ENCODE measurements at regions not wholly inside any gene's neighbourhood (a gene's known extent, or its start where the extent isn't known, plus 50 kb on each side); places are given as distances from the start of the nearest gene placed in this dataset. TPM values are rescaled to one million over a fixed set of nuclear protein-coding genes. Genes with fewer than 3 reads are reported as not detected.

DNA sequence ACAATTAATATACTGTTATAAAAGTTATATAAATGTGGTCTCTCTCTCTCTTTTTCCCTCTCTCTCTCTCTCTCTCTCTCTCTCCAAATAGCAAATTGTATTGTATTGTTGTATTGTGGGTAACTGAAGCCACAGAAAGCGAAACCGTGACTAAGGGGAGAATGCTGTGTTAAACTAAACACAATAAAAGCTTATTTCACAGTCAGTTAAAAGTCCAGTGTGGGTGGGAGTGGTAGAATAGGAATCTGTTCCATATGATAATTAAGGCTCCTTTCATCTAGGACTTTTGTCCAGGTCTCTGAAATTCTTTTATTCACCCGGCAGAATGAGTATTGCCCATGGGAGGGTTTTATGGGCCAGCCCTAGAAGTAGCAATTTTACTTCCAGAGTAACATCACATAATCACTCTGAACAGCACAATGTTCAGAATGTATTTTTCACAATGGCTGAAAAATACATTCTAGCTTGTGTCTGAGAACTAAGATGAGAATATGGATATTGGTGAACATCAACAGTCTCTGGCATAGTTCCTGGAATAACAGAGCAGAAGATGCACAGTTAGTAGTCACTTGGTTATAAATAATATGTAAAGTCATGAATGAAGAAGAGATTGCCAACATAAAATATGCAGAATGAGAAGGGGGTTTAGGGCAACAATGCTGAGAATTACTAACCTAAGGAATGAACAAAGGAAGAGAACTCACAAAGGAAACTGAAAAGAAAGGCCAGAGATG, 399.1 kb downstream of the PLCL1 start:
- H3K4me1 ChIP-seq (ENCODE audit: control insufficient read depth in 4 of 4, insufficient read depth in 4 of 4, low read length in 3 of 4) = no peaks in the 10 kb centered on the region
- H3K36me3 ChIP-seq (ENCODE audit: control insufficient read depth in 4 of 4, insufficient read depth in 3 of 4, low read depth in 1 of 4, low read length in 3 of 4) = no peaks in the 10 kb centered on the region
- TF ChIP-seq, protein P1, sequence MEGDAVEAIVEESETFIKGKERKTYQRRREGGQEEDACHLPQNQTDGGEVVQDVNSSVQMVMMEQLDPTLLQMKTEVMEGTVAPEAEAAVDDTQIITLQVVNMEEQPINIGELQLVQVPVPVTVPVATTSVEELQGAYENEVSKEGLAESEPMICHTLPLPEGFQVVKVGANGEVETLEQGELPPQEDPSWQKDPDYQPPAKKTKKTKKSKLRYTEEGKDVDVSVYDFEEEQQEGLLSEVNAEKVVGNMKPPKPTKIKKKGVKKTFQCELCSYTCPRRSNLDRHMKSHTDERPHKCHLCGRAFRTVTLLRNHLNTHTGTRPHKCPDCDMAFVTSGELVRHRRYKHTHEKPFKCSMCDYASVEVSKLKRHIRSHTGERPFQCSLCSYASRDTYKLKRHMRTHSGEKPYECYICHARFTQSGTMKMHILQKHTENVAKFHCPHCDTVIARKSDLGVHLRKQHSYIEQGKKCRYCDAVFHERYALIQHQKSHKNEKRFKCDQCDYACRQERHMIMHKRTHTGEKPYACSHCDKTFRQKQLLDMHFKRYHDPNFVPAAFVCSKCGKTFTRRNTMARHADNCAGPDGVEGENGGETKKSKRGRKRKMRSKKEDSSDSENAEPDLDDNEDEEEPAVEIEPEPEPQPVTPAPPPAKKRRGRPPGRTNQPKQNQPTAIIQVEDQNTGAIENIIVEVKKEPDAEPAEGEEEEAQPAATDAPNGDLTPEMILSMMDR (IDR thresholded peaks at IDR 0.05; ENCODE audit: low read depth, low read length, missing input control) = no peak
- TF ChIP-seq, protein P2, sequence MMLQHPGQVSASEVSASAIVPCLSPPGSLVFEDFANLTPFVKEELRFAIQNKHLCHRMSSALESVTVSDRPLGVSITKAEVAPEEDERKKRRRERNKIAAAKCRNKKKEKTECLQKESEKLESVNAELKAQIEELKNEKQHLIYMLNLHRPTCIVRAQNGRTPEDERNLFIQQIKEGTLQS (IDR thresholded peaks at IDR 0.05) = no peak
- no peak for TF ChIP-seq NR2F2 (IDR thresholded peaks at IDR 0.05)
- no peak for TF ChIP-seq RXRA (IDR thresholded peaks at IDR 0.05)
- TF ChIP-seq, protein P3, sequence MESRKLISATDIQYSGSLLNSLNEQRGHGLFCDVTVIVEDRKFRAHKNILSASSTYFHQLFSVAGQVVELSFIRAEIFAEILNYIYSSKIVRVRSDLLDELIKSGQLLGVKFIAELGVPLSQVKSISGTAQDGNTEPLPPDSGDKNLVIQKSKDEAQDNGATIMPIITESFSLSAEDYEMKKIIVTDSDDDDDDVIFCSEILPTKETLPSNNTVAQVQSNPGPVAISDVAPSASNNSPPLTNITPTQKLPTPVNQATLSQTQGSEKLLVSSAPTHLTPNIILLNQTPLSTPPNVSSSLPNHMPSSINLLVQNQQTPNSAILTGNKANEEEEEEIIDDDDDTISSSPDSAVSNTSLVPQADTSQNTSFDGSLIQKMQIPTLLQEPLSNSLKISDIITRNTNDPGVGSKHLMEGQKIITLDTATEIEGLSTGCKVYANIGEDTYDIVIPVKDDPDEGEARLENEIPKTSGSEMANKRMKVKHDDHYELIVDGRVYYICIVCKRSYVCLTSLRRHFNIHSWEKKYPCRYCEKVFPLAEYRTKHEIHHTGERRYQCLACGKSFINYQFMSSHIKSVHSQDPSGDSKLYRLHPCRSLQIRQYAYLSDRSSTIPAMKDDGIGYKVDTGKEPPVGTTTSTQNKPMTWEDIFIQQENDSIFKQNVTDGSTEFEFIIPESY (IDR thresholded peaks at IDR 0.05) = no peak
- TF ChIP-seq JUND (IDR thresholded peaks at IDR 0.05) = no peak
- no peak for TF ChIP-seq RAD21 (IDR thresholded peaks at IDR 0.05)
- TF ChIP-seq HNF4A (conservative IDR thresholded peaks at IDR 0.05) = no peak
- no peak for TF ChIP-seq HNF4G (IDR thresholded peaks at IDR 0.05)
- no peak for TF ChIP-seq FOXA1 (IDR thresholded peaks at IDR 0.05)
- no peak for TF ChIP-seq GABPA (IDR thresholded peaks at IDR 0.05 in 1 of 2, conservative IDR thresholded peaks at IDR 0.05 in 1 of 2)
- no peak for TF ChIP-seq TAF1 (conservative IDR thresholded peaks at IDR 0.05)
- TF ChIP-seq EGR1 (IDR thresholded peaks at IDR 0.05; ENCODE audit: low read depth in 2 of 2) = no peak
- TF ChIP-seq SP1 (IDR thresholded peaks at IDR 0.05) = no peak
- TF ChIP-seq, protein P4, sequence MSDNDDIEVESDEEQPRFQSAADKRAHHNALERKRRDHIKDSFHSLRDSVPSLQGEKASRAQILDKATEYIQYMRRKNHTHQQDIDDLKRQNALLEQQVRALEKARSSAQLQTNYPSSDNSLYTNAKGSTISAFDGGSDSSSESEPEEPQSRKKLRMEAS (IDR thresholded peaks at IDR 0.05) = no peak
- TF ChIP-seq FOXA2 (IDR thresholded peaks at IDR 0.05) = no peak
- H3K27me3 ChIP-seq (ENCODE audit: control insufficient read depth in 4 of 4, insufficient read depth in 4 of 4, low read length in 3 of 4) = no peaks in the 10 kb centered on the region
- H3K27ac ChIP-seq (ENCODE audit: low read depth in 1 of 2, low read length in 2 of 2) = no peak overlapping the region
- no peak overlapping the region for H3K9ac ChIP-seq (ENCODE audit: low read depth in 1 of 2, low read length in 2 of 2)
- no peak for DNase-seq (ENCODE audit: low spot score)
- H3K4me3 ChIP-seq (ENCODE audit: low read depth in 1 of 3, low read length in 3 of 3) = no peak overlapping the region
- WGBS = 75% methylated on average over 3 of the region's 3 CpGs
- H3K9me3 ChIP-seq (ENCODE audit: control insufficient read depth in 4 of 4, low read length in 3 of 4) = no peaks in the 10 kb centered on the region

Small RNAs in the stretch of these regions (small RNA-seq; reads per million reads assigned to genes)
- gene RNU7-147P = not detected

Data from liver (tissue), 9 donors.